Sigmoid colon (tissue), 4 donors: ENCODE measurements at regions not wholly inside any gene's neighbourhood (a gene's known extent, or its start where the extent isn't known, plus 50 kb on each side); places are given as distances from the start of the nearest gene placed in this dataset.

ENCODE experiments used
- EP300 ChIP-seq, 4 donors: sonication (generic); formaldehyde crosslinking; IDR thresholded peaks; one replicate each; pipeline ENCODE4 v1.6.1; 2017; ENCODE audit warnings: antibody characterized with exemption in 4 of 4
- POLR2A ChIP-seq, 2 donors: fragments of 450-650 bp; IDR thresholded peaks; one replicate each; pipeline ENCODE4 v1.6.1; 2016; ENCODE audit warnings: antibody characterized with exemption in 2 of 2, mild to moderate bottlenecking in 2 of 2, moderate library complexity in 2 of 2
- POLR2AphosphoS5 ChIP-seq, 4 donors: sonication (generic); formaldehyde crosslinking; IDR thresholded peaks; one replicate each; pipeline ENCODE4 v1.6.1; 2017; ENCODE audit warnings: antibody characterized with exemption in 4 of 4
- TF ChIP-seq, protein P1 (sequence below), 4 experiments: fragments of 450-650 bp in 3 of 4; fragments of 200-600 bp in 1 of 4; IDR thresholded peaks; one replicate each; pipeline ENCODE4 v1.5.1; 2016 to 2019; ENCODE audit warnings: antibody characterized with exemption in 4 of 4, mild to moderate bottlenecking in 3 of 4, moderate library complexity in 2 of 4

DNA sequence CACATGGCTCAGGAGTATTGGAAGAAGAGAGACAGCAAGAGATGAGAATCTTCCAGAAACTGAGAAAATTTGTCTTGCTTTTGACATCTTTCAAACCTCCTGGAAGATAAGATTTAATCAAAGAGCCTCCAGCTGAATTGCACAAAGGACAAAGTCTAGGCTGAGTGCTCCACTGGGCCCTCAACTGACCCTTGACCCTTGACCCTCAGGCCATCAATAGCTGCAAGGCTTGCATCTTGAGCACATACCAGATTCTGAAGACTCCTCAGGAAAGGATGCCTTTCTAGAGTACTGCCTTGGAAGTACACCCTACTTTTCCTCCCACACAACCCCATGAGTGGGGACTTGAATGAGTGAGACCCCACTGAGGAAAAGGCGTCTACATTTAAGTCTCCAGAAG lies 1125.5 kb downstream of the BCL11A start:
- TF ChIP-seq, protein P1, sequence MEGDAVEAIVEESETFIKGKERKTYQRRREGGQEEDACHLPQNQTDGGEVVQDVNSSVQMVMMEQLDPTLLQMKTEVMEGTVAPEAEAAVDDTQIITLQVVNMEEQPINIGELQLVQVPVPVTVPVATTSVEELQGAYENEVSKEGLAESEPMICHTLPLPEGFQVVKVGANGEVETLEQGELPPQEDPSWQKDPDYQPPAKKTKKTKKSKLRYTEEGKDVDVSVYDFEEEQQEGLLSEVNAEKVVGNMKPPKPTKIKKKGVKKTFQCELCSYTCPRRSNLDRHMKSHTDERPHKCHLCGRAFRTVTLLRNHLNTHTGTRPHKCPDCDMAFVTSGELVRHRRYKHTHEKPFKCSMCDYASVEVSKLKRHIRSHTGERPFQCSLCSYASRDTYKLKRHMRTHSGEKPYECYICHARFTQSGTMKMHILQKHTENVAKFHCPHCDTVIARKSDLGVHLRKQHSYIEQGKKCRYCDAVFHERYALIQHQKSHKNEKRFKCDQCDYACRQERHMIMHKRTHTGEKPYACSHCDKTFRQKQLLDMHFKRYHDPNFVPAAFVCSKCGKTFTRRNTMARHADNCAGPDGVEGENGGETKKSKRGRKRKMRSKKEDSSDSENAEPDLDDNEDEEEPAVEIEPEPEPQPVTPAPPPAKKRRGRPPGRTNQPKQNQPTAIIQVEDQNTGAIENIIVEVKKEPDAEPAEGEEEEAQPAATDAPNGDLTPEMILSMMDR (IDR thresholded peaks at IDR 0.05) = no peak
- no peak for TF ChIP-seq EP300 (IDR thresholded peaks at IDR 0.05)
- no peak for TF ChIP-seq POLR2A (IDR thresholded peaks at IDR 0.05)
- TF ChIP-seq POLR2AphosphoS5 (IDR thresholded peaks at IDR 0.05) = no peak
